ENCODE measurements at regions not wholly inside any gene's neighbourhood (a gene's known extent, or its start where the extent isn't known, plus 50 kb on each side); places are given as distances from the start of the nearest gene placed in this dataset.

GRCh38 chr3:116940719-116941118, 231.1 kb downstream of the TUSC7 start:
- no peak for FAIRE-seq
- no peak for DNase-seq (ENCODE audit: low read depth in 1 of 2, low spot score in 2 of 2)
- no peak overlapping the region for H3K9ac ChIP-seq (replicated peaks in 1 of 4; ENCODE audit: extremely low read depth in 1 of 4, low read depth in 3 of 4, low read length in 3 of 4)
- H2AFZ ChIP-seq (ENCODE audit: low read length), result no peak overlapping the region
- WGBS, 2 experiments (ENCODE audit: extremely low coverage in 1 of 2, insufficient coverage in 1 of 2, insufficient read length in 1 of 2, insufficient replicate concordance in 2 of 2, low coverage in 1 of 2, low lambda C conversion rate in 2 of 2, missing lambda C conversion rate in 1 of 2), result 96% methylated on average over 2 of the region's 2 CpGs; no CpG with 5 or more reads in 1 of the 2 experiments
- no peaks in the 10 kb centered on the region for H3K4me1 ChIP-seq (replicated peaks in 1 of 4; ENCODE audit: control insufficient read depth in 3 of 4, insufficient read depth in 4 of 4, low read length in 3 of 4)
- H3K56ac ChIP-seq (replicated peaks; ENCODE audit: insufficient read length, low read depth, low read length), result no peak overlapping the region
- no peaks in the 10 kb centered on the region for H3K36me3 ChIP-seq (ENCODE audit: control insufficient read depth in 2 of 4, insufficient read depth in 4 of 4, low read length in 3 of 4)
- no peak overlapping the region for H3K4me2 ChIP-seq (ENCODE audit: insufficient read depth in 1 of 2, low read depth in 2 of 2, low read length in 2 of 2)
- ChIA-PET POLR2A (ENCODE audit: partially characterized antibody) (no interaction called here), CTCF (ENCODE audit: partially characterized antibody) (interaction anchor here (0.5 kb wide), 1 partner anchor 156 kb away, joined by 4 read pairs; no protein-coding TSS in a partner anchor)
- H3K79me2 ChIP-seq (ENCODE audit: control insufficient read depth in 1 of 2, insufficient read depth in 2 of 2, low read length in 2 of 2), result no peaks in the 10 kb centered on the region
- H3K14ac ChIP-seq (ENCODE audit: insufficient read length), result no peak overlapping the region
- no peak overlapping the region for H4K8ac ChIP-seq (ENCODE audit: extremely low read depth, insufficient read depth, low read length)
- no peak overlapping the region for H2BK15ac ChIP-seq (ENCODE audit: low read length)
- no peak overlapping the region for H3K18ac ChIP-seq (ENCODE audit: extremely low read depth, low read length)
- no peak overlapping the region for H2BK20ac ChIP-seq (ENCODE audit: low read length)
- H3K23ac ChIP-seq (ENCODE audit: insufficient read length), result no peak overlapping the region
- H3K4me3 ChIP-seq (ENCODE audit: extremely low read depth in 1 of 4, insufficient read depth in 2 of 4, low read depth in 3 of 4, low read length in 4 of 4), result no peak overlapping the region
- H3K9me3 ChIP-seq (ENCODE audit: insufficient read depth in 2 of 2, low read depth in 1 of 2, low read length in 1 of 2), result no peaks in the 10 kb centered on the region
- no peaks in the 10 kb centered on the region for H3K27me3 ChIP-seq (replicated peaks in 1 of 4; ENCODE audit: control insufficient read depth in 3 of 4, extremely low read depth in 1 of 4, insufficient read depth in 3 of 4, low read length in 3 of 4)
- H3K23me2 ChIP-seq (ENCODE audit: low read depth, low read length), result no peaks in the 10 kb centered on the region
- no peak overlapping the region for H4K91ac ChIP-seq (replicated peaks; ENCODE audit: insufficient read length, low read length)
- H4K5ac ChIP-seq (ENCODE audit: insufficient read length, low read depth, low read length), result no peak overlapping the region
- no peaks in the 10 kb centered on the region for H3K79me1 ChIP-seq (ENCODE audit: low read depth, low read length)
- H3K27ac ChIP-seq (ENCODE audit: low read depth, low read length), result no peak overlapping the region
- no peak overlapping the region for H2BK12ac ChIP-seq (ENCODE audit: low read depth, low read length)
- no peak overlapping the region for H3K4ac ChIP-seq (replicated peaks; ENCODE audit: insufficient read length, low read depth, low read length)
- H2BK120ac ChIP-seq (replicated peaks; ENCODE audit: low read depth, low read length), result no peak overlapping the region
- H4K20me1 ChIP-seq (replicated peaks in 1 of 2; ENCODE audit: control insufficient read depth in 1 of 2, insufficient read depth in 2 of 2, low read length in 2 of 2), result no peaks in the 10 kb centered on the region
- H2BK5ac ChIP-seq (ENCODE audit: low read depth, low read length), result no peak overlapping the region
- H2AK5ac ChIP-seq (ENCODE audit: low read depth, low read length), result no peak overlapping the region
- TF ChIP-seq TAF1 (IDR thresholded peaks at IDR 0.05; ENCODE audit: low read depth, low read length) (no peak), TCF12 (IDR thresholded peaks at IDR 0.05; ENCODE audit: low read depth, low read length) (no peak)
